Activated CD4-positive, alpha-beta T cell treated with anti-CD3 and anti-CD28 coated beads, Interleukin-10, Interleukin-2, amounts not matched to agents 100 ng/mL and 50 ng/mL, durations not matched to agents 16 hours and 8 hours (primary cell): ENCODE measurements at regions not wholly inside any gene's neighbourhood (a gene's known extent, or its start where the extent isn't known, plus 50 kb on each side); places are given as distances from the start of the nearest gene placed in this dataset.
"Not testable (repeated sequence)": the region's sequence is repeated elsewhere in the genome, so short reads cannot be mapped to it uniquely, and the experiment has no call there.

Experiments used
- DNase-seq: peaks from one replicate; pipeline ENCODE4 v3.0.0-alpha.2; 2020

- no peak for DNase-seq
Observed at GRCh38 chr14:51448831-51449670, 202.7 kb upstream of the FRMD6 start.

GRCh38 chr14:51449681-51450080 lies 202.0 kb upstream of the FRMD6 start:
- DNase-seq: no peak

- no peak for DNase-seq
Observed at GRCh38 chr14:51451561-51451960, 200.1 kb upstream of the FRMD6 start.

- no peak for DNase-seq
Observed at GRCh38 chr14:51453869-51454268, 197.8 kb upstream of the FRMD6 start.

GRCh38 chr14:51454351-51454750 lies 197.4 kb upstream of the FRMD6 start:
- DNase-seq: no peak

- no peak for DNase-seq
Observed at GRCh38 chr14:51455041-51455835, 196.5 kb upstream of the FRMD6 start.

- DNase-seq: no peak
Observed at GRCh38 chr14:51457843-51458562, 193.7 kb upstream of the FRMD6 start.

- no peak for DNase-seq
Observed at GRCh38 chr14:51458563-51458955, 193.2 kb upstream of the FRMD6 start.

- no peak for DNase-seq
Observed at GRCh38 chr14:51460011-51460410, 191.7 kb upstream of the FRMD6 start.

GRCh38 chr14:51462182-51462581 lies 189.5 kb upstream of the FRMD6 start:
- no peak for DNase-seq

GRCh38 chr14:51462706-51463105 lies 189.0 kb upstream of the FRMD6 start:
- DNase-seq: no peak

GRCh38 chr14:51463461-51463860 lies 188.2 kb upstream of the FRMD6 start:
- no peak for DNase-seq

- DNase-seq: no peak
Observed at GRCh38 chr14:51464411-51464810, 187.3 kb upstream of the FRMD6 start.

GRCh38 chr14:51465486-51465885 lies 186.2 kb upstream of the FRMD6 start:
- no peak for DNase-seq

GRCh38 chr14:51467392-51467791 lies 184.3 kb upstream of the FRMD6 start:
- not testable (repeated sequence) for DNase-seq

GRCh38 chr14:51468523-51468922 lies 183.2 kb upstream of the FRMD6 start:
- DNase-seq: no peak

- no peak for DNase-seq
Observed at GRCh38 chr14:51472881-51473280, 178.8 kb upstream of the FRMD6 start.

- DNase-seq: no peak
Observed at GRCh38 chr14:51473351-51473750, 178.4 kb upstream of the FRMD6 start.

- no peak for DNase-seq
Observed at GRCh38 chr14:51473808-51474565, 177.7 kb upstream of the FRMD6 start.

- no peak for DNase-seq
Observed at GRCh38 chr14:51474854-51475253, 176.9 kb upstream of the FRMD6 start.

- no peak for DNase-seq
Observed at GRCh38 chr14:51478175-51478621, 173.5 kb upstream of the FRMD6 start.

- DNase-seq: no peak
Observed at GRCh38 chr14:51479584-51480325, 172.0 kb upstream of the FRMD6 start.
